ENCODE measurements at regions not wholly inside any gene's neighbourhood (a gene's known extent, or its start where the extent isn't known, plus 50 kb on each side); places are given as distances from the start of the nearest gene placed in this dataset.

DNA sequence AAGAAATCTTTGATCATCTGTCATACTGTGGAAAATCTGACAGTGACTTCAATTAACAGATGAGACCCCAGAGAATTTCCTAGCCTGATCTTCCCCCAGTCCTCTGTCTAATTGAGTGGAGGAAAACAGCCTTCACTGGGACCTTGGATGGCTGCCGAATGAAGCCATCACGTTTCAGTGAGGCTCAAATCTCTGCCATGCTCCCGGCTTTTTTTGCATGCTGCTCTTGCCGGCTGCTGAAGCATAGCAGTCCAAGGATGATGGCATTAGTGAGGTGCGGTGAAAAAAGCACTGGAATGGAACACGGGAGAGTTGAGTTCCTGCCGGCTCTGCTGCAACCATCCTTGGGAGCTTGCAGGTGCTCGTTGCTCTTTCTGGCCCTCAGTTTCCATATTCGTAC lies 430.5 kb downstream of the SLC4A3 start:
- no peak for DNase-seq (ENCODE audit: extremely low read depth, low read depth)
- no peak overlapping the region for H3K4me3 ChIP-seq (replicated peaks; ENCODE audit: low read depth, low read length)
- TF ChIP-seq, protein P1, sequence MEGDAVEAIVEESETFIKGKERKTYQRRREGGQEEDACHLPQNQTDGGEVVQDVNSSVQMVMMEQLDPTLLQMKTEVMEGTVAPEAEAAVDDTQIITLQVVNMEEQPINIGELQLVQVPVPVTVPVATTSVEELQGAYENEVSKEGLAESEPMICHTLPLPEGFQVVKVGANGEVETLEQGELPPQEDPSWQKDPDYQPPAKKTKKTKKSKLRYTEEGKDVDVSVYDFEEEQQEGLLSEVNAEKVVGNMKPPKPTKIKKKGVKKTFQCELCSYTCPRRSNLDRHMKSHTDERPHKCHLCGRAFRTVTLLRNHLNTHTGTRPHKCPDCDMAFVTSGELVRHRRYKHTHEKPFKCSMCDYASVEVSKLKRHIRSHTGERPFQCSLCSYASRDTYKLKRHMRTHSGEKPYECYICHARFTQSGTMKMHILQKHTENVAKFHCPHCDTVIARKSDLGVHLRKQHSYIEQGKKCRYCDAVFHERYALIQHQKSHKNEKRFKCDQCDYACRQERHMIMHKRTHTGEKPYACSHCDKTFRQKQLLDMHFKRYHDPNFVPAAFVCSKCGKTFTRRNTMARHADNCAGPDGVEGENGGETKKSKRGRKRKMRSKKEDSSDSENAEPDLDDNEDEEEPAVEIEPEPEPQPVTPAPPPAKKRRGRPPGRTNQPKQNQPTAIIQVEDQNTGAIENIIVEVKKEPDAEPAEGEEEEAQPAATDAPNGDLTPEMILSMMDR (IDR thresholded peaks at IDR 0.05; ENCODE audit: low read depth, low read length, missing control alignments), result no peak

DNA sequence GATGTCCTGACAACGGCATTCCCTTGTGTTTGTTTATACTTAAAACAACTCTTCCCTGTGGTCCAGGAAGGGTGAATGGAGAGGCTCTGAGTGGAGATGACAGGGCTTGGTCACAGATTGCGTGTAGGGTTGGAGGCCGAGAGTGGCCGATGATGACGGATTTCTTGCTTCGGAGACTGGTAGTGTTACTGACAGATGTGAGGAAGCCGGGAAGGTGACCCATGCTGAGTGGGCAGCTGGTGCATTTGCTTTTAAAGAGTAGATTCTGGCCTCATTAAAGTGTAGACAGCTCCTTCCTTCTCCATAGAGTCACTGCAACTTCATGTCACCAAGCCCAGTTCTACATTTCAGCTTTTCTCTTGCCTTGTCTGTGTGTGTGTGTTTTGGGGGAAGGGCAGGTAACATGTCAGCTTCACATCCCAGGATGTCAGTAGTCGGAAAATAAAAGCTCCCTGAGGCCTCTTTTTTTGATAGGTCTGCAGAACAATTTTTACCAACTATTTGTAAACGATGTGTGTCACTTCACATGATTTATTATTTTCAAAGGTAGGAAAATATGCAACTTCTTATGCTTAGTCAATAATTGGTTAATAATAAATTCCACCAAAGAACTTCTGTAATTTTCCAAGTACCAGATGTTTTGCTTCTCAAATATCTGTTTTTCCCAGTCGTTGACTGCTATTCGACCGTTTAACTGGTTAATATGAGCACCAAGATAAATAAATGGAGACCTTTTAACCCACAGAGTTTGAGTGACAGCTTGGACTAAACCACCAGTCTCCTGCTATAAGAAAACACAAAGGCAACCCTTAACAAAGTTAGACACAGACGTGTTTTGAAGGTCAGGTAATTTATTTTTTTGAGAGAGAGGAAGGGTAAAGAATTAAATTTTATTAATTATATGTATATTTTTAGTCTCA lies 436.9 kb downstream of the SLC4A3 start:
- TF ChIP-seq, protein P1 (IDR thresholded peaks at IDR 0.05; ENCODE audit: low read depth, low read length, missing control alignments), result no peak
- DNase-seq (ENCODE audit: extremely low read depth, low read depth), result no peak

DNA sequence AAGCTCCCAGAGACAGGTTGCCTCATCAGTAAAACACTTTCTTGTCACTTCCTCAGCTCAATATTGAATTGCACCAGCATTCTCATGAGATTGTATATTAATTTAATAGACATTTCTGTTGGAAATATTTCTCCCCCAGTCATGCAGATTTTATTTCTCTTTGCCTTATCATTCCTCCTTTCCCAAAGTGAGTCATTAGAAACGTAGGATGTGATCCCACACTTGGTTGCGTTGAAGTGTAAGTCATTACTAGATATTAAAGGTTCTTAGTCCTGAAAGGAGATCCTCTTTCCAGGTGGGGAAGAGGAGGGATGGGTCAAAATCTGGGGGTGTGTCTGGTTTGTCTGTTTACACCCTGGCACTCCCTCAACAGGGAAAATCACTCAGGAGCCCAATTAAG lies 438.2 kb downstream of the SLC4A3 start:
- H3K4me3 ChIP-seq (replicated peaks; ENCODE audit: low read depth, low read length), result no peak overlapping the region
- DNase-seq (ENCODE audit: extremely low read depth, low read depth), result no peak
- TF ChIP-seq, protein P1 (IDR thresholded peaks at IDR 0.05; ENCODE audit: low read depth, low read length, missing control alignments), result no peak

More for the DNA sequence above, 436.9 kb downstream of the SLC4A3 start:
- no peak overlapping the region for H3K4me3 ChIP-seq (replicated peaks; ENCODE audit: low read depth, low read length)

DNA sequence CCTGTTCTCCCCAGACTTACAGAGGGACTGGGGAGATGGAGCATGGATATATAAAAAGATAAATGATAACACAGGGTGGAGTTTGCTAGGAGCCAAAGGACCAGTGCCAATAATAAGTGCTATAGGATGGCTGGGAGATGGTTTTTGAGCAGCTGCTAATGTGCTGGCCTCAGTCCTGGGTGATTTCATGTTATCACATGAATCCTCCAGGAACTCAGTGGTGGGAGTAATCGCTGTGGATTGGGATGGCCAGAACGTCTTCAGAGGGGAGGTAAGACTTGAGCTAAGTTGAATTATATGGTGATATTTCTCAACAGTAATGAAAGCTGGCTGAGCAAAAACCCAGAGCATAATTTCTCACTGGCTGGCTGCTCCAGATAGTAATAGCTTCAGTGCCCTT lies 441.4 kb downstream of the SLC4A3 start:
- H3K4me3 ChIP-seq (replicated peaks; ENCODE audit: low read depth, low read length), result no peak overlapping the region
- TF ChIP-seq, protein P1 (IDR thresholded peaks at IDR 0.05; ENCODE audit: low read depth, low read length, missing control alignments), result no peak
- DNase-seq (ENCODE audit: extremely low read depth, low read depth), result no peak

DNA sequence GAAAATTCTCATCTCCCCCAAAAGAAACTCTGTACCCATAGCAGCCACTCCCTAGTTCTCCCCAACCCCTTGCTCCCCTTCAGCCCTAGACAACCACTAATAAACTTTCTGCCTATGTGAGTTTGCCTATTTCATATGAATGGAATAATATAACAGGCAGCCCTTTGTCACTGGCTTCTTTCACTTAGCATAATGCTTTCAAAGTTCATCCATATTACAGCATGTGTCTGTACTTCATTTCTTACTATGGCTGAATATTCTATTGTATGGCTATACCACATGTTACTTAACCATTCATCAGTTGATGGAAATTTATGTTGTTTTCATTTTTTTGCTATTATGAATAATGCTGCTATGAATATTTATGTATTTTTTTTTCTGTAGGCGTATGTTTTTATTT lies 442.9 kb downstream of the SLC4A3 start:
- TF ChIP-seq, protein P1 (IDR thresholded peaks at IDR 0.05; ENCODE audit: low read depth, low read length, missing control alignments), result no peak
- no peak overlapping the region for H3K4me3 ChIP-seq (replicated peaks; ENCODE audit: low read depth, low read length)
- DNase-seq (ENCODE audit: extremely low read depth, low read depth), result no peak

DNA sequence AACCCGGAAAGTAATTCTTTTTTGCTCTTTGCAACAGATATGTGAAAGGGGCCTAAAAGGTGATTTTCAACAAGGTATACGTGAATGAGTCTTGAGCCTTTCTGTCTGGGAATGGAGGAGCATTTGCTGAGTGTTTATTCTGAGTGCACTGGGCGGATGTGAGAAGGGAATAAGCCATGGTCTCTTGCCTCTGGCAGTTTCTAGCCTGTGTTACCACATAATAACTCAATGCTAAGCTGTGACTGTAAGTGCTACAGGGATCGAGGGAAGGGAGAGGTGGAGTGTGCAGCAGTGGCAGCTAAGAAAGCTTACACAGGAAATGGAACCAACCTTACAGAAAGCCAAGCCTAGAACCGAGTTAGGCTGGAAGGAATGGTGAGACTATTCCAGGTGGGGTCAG lies 444.3 kb downstream of the SLC4A3 start:
- TF ChIP-seq, protein P1 (IDR thresholded peaks at IDR 0.05; ENCODE audit: low read depth, low read length, missing control alignments), result no peak
- no peak for DNase-seq (ENCODE audit: extremely low read depth, low read depth)
- no peak overlapping the region for H3K4me3 ChIP-seq (replicated peaks; ENCODE audit: low read depth, low read length)

Data from HFF-Myc (cell line).